SJSA1 (cell line): ENCODE measurements at regions not wholly inside any gene's neighbourhood (a gene's known extent, or its start where the extent isn't known, plus 50 kb on each side); places are given as distances from the start of the nearest gene placed in this dataset.
"Not testable (repeated sequence)": the region's sequence is repeated elsewhere in the genome, so short reads cannot be mapped to it uniquely, and the experiment has no call there.

Experiments
- DNase-seq, 2 experiments: peaks; one replicate each; pipeline ENCODE4 v3.0.0-alpha.2; 2015 to 2020; ENCODE audit warnings: low spot score in 2 of 2, low read depth in 1 of 2
- H3K27ac ChIP-seq: fragments of 250-450 bp; sonication (Bioruptor Pico); 2 replicates; pipeline ENCODE4 v1.5.1; 2020; ENCODE audit warnings: mild to moderate bottlenecking, moderate library complexity
- H3K27me3 ChIP-seq: fragments of 250-450 bp; sonication (Bioruptor Pico); replicated peaks from 2 replicates; pipeline ENCODE4 v1.5.1; 2020; ENCODE audit warnings: mild to moderate bottlenecking, moderate library complexity
- H3K36me3 ChIP-seq: fragments of 250-450 bp; sonication (Bioruptor Pico); 2 replicates; pipeline ENCODE4 v1.5.1; 2020; ENCODE audit warnings: mild to moderate bottlenecking
- H3K4me1 ChIP-seq: fragments of 250-450 bp; sonication (Bioruptor Pico); replicated peaks from 2 replicates; pipeline ENCODE4 v1.6.1; 2021; ENCODE audit warnings: mild to moderate bottlenecking
- H3K4me3 ChIP-seq: fragments of 250-450 bp; sonication (Bioruptor Pico); 2 replicates; pipeline ENCODE4 v1.5.1; 2020; ENCODE audit warnings: mild to moderate bottlenecking
- H3K9me3 ChIP-seq: fragments of 250-450 bp; sonication (Bioruptor Pico); replicated peaks from 2 replicates; pipeline ENCODE4 v1.5.1; 2020; ENCODE audit warnings: mild to moderate bottlenecking

GRCh38 chr20:40955326-40955725 is 73.3 kb upstream of the TOP1 start:
- Histone ChIP-seq H3K4me3 (no peak overlapping the region), H3K4me1 (no peaks in the 10 kb centered on the region), H3K27me3 (no peaks in the 10 kb centered on the region), H3K9me3 (no peaks in the 10 kb centered on the region; the same call in none of the 2 replicates), H3K36me3 (no peaks in the 10 kb centered on the region), H3K27ac (no peak overlapping the region)
- peak in 1 of 2 experiments; percentile 17 for DNase-seq

DNA sequence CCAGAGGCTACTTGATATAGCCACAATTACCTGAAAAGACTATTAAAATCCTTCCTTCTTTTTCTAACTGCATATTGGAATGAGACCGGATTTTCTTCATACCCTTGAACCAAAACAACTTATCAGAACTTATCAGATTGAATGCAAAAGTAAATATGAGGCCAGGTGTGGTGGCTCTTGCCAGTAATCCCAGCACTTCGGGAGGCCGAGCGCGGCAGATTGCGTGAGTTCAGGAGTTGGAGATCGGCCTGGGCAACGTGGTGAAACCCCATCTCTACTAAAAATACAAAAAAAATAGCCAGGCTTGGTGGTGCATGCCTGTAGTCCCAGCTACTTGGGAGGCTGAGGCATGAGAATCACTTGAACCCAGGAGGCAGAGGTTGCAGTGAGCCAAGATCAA is 72.8 kb upstream of the TOP1 start:
- H3K4me3 ChIP-seq, H3K36me3 ChIP-seq, H3K9me3 ChIP-seq, H3K27me3 ChIP-seq, H3K4me1 ChIP-seq, H3K27ac ChIP-seq: not testable (repeated sequence)
- peak in 1 of 2 experiments; percentile 8 for DNase-seq

- no peak overlapping the region for H3K27ac ChIP-seq
- no peaks in the 10 kb centered on the region for H3K4me1 ChIP-seq
- peak in 1 of 2 experiments; percentile 22 for DNase-seq
- H3K9me3 ChIP-seq = no peaks in the 10 kb centered on the region; the same call in none of the 2 replicates
- no peaks in the 10 kb centered on the region for H3K27me3 ChIP-seq
- no peak overlapping the region for H3K4me3 ChIP-seq
- no peaks in the 10 kb centered on the region for H3K36me3 ChIP-seq
Observed at GRCh38 chr20:40956542-40957264, 71.9 kb upstream of the TOP1 start.

DNA sequence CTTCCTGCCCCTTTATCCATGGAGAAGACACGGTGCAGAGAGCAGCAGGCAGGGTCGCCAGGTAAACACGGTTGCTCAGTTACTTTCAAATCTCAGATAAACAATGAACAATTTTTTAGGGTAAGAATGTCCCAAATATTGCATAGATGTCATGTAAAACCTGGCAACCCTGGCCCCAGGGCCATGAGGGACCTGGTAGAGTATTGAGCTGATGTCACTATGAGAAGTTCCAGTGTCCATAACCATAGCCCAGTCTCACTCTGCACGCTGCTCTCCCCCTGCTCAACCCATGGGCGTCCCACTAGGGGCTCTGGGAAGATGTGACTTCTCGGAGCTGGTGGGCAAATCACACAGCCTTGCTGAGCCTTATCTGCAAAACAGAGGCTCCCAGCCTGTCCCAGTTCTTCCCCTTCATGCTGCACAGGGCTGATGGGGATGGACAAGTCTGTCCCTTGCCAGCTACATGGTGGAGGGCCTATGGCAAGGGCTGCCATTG is 71.3 kb upstream of the TOP1 start:
- Histone ChIP-seq H3K9me3 (no peaks in the 10 kb centered on the region; the same call in none of the 2 replicates), H3K27me3 (no peaks in the 10 kb centered on the region), H3K4me3 (no peak overlapping the region), H3K36me3 (no peaks in the 10 kb centered on the region), H3K27ac (no peak overlapping the region), H3K4me1 (no peaks in the 10 kb centered on the region)
- peak in 1 of 2 experiments; percentile 35 for DNase-seq

- Histone ChIP-seq H3K36me3 (no peaks in the 10 kb centered on the region), H3K4me3 (no peak overlapping the region), H3K4me1 (no peaks in the 10 kb centered on the region), H3K9me3 (no peaks in the 10 kb centered on the region; the same call in none of the 2 replicates), H3K27ac (no peak overlapping the region), H3K27me3 (no peaks in the 10 kb centered on the region)
- peak in 1 of 2 experiments; percentile 13 for DNase-seq
Observed at GRCh38 chr20:40958598-40958997, 70.0 kb upstream of the TOP1 start.

DNA sequence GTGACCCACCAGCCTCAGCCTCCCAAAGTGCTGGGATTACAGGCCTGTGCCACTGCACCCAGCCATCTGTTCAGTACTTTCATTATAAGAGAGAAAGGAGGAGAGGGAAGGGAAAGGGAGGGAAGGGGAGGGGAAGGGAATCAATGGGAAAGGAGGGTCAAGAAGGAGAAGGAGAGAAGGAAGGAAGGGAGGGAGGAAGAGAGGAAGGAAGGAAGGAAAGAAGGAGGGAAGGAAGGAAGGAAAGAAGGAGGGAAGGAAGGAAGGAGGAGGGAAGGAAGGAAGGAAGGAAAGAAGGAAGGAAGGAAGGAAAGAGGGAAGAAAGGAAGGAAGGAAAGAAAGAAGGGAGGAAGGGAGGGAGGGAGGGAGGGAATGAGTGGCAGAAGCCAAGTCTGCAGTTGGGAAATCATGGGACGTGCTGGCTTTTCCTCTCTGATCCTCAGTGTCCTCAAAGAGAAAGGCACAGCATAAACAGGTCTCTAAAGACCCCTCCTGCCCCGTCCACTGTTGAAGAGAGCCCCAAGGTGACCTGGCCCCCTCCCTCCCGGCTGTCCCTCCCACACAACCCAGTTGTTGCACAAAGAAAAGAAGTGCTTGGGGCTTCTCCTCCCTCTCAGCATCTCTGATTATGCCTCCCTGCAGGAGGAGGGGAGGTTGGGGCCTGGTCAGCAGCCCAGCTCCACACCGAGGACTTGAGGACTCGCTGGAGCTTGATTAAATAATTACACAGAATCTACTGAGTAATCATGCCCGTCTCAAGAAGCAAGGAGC is 69.1 kb upstream of the TOP1 start:
- Histone ChIP-seq H3K36me3 (no peaks in the 10 kb centered on the region), H3K27me3 (no peaks in the 10 kb centered on the region), H3K4me3 (no peak overlapping the region), H3K9me3 (no peaks in the 10 kb centered on the region; the same call in 1 of the 2 replicates), H3K27ac (no peak overlapping the region), H3K4me1 (no peaks in the 10 kb centered on the region)
- DNase-seq = peak in 1 of 2 experiments; percentile 28

DNA sequence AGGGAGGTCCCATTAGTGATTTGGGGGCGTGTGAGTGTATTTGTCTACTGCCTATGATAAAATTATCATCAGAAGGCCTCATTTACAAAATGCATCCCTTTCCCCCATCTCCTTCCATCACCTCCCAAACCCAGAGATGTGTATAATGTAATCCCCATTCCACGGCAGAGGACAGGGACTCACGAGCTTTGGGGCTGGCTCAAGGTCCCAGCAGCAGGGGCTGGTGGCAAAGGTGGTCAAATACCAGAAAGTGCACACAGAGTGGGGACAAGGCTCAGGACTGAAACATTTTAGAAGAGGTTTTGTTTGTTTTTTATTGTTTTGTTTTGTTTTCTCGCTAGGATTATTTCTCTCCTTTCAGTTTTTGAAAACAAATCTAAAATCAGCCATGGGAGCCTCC is 68.5 kb upstream of the TOP1 start:
- Histone ChIP-seq H3K36me3 (no peaks in the 10 kb centered on the region), H3K27ac (no peak overlapping the region), H3K4me3 (no peak overlapping the region), H3K9me3 (no peaks in the 10 kb centered on the region), H3K27me3 (no peaks in the 10 kb centered on the region), H3K4me1 (no peaks in the 10 kb centered on the region)
- no peak for DNase-seq

DNA sequence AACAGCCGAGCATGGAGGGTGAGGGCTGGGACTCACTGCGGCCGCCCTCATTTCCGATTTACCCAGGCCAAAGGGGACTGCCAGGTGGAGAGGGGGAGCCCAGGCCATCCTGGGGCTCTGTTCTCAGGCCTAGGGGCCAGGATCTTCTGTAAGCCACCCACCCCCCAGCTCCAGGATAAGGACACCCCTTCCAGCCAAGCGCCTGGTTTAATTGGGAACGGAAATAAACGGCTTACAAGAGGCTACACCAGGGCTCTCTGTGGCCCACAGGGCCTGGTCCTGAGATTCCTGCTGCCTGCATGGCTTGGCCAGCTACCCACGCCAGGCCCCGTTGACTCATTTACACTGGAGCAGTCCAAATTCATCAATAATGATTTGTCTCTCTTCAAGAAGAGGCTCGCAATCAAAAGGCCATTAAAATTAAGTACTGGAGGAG is 68.1 kb upstream of the TOP1 start:
- peak in 1 of 2 experiments; percentile 28 for DNase-seq

DNA sequence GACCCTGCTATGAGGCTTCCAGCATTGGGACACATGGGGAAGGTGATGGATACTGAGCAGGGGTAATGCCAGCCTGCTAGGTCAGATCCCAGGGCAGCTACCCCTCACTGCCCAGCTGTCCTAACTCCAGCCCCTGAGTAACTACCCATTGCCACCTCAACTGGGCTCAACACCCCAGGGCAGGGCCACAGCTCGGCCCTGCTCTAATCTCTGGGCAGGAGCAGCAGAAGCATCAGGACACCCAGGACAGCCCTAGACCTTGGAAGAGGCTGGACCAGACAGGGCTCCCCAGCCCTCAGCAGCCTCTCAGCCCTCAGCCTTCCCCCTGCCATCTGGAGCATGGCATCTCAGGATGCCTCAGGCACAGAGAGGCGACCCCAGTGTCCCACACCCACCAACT is 67.4 kb upstream of the TOP1 start:
- Histone ChIP-seq H3K4me1 (no peaks in the 10 kb centered on the region), H3K9me3 (no peaks in the 10 kb centered on the region), H3K4me3 (no peak overlapping the region), H3K27me3 (no peaks in the 10 kb centered on the region), H3K36me3 (no peaks in the 10 kb centered on the region), H3K27ac (no peak overlapping the region)
- peak in 1 of 2 experiments; percentile 24 for DNase-seq

More for the DNA sequence above, 68.1 kb upstream of the TOP1 start:
- no peak overlapping the region for H3K4me3 ChIP-seq
- H3K27ac ChIP-seq = no peak overlapping the region
- H3K36me3 ChIP-seq = no peaks in the 10 kb centered on the region
- no peaks in the 10 kb centered on the region for H3K27me3 ChIP-seq
- no peaks in the 10 kb centered on the region for H3K4me1 ChIP-seq
- no peaks in the 10 kb centered on the region for H3K9me3 ChIP-seq

DNA sequence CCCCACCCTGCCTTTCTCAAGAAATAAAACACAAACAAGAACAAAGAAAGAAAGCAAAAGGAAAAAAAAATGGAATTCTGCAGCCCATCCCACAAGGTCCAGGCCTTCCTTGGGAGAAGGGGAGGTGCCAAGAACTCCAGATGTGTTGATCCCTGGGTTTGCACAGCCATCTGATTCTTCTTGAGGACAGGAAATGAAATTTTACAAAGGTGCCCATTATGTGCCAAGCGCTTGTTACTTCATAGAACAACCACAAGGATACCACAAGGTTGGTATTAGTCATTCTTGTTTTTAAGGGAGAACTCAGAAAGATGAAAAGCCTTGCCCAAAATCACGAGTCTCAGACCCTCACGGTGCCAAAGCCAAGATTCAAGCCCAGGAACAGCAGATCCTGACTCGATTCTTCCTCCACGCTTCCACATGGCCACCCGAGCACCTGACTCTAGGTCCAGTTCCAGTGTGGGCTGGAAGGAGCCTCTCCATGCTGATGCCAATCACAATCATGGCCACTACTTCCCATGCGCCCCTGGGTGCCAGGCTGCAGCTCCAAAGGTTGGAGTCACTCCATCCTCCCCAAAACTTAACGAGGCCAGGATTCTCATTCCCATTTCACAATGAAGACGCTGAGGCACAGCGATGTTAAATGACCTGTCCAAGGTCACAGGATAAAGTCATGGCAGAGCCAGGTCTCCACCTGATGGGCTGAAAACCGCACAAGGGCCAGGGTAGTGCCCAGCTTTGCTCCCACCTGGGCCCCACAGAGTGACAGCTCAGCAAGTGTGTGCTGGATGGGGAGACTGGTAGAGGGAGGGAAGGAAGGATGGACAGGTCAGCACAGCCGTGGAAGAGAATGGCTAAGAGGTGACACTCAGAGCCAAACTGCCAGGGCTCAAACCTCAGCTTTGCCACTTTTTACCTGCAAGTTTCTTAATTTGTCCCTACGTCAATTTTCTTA is 66.7 kb upstream of the TOP1 start:
- H3K27me3 ChIP-seq = no peaks in the 10 kb centered on the region
- H3K36me3 ChIP-seq = no peaks in the 10 kb centered on the region
- H3K4me1 ChIP-seq = no peaks in the 10 kb centered on the region
- no peaks in the 10 kb centered on the region for H3K9me3 ChIP-seq
- no peak overlapping the region for H3K4me3 ChIP-seq
- H3K27ac ChIP-seq = no peak overlapping the region
- DNase-seq = no peak

DNA sequence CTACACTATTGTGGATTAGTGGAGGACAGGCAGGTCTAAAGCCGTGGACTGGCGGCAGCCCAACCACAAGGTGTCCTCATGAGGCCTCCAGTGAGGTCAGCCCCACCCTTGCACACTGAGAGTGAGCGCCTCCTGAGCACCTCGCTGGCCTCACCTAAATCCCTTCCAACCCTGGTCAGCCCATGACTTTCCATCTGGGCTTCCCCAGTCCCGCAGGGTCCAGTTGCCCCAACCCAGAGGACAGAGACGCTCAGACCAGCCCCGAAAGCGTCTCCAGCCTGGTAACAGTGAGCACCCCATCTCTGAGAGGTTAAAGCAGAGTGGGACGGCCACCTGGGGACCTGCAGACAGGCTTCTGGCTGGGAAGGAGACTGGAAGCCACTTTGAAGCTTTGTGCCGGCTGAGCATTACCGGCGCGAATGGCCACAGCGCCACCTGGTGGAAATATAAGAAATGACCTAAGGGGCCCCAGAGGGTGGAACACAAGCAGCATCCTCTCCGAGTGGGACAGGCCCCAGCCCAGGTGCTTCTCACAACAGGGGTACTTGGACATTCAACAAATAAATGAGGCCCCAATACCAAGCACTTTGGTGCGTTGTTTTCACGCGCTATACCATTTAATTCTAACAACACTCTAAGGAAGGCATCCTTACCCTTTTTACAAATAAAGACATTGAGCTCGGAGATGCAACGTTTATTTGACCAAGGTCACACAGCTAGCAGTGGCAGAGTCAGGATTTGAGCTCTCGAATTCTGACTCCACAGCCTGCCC is 65.7 kb upstream of the TOP1 start:
- no peaks in the 10 kb centered on the region for H3K9me3 ChIP-seq
- no peak overlapping the region for H3K27ac ChIP-seq
- no peaks in the 10 kb centered on the region for H3K4me1 ChIP-seq
- no peaks in the 10 kb centered on the region for H3K36me3 ChIP-seq
- H3K27me3 ChIP-seq = no peaks in the 10 kb centered on the region
- no peak overlapping the region for H3K4me3 ChIP-seq
- peak; percentile 44 to 61 for DNase-seq

GRCh38 chr20:40963505-40963845 is 65.1 kb upstream of the TOP1 start:
- no peak for DNase-seq
- Histone ChIP-seq H3K9me3 (no peaks in the 10 kb centered on the region), H3K27ac (no peak overlapping the region), H3K36me3 (no peaks in the 10 kb centered on the region), H3K4me3 (no peak overlapping the region), H3K4me1 (no peaks in the 10 kb centered on the region), H3K27me3 (no peaks in the 10 kb centered on the region)

- Histone ChIP-seq H3K4me3 (no peak overlapping the region), H3K4me1 (peaks cover 4% of the 10 kb centered on the region), H3K27ac (no peak overlapping the region), H3K36me3 (no peaks in the 10 kb centered on the region), H3K9me3 (no peaks in the 10 kb centered on the region), H3K27me3 (no peaks in the 10 kb centered on the region)
- DNase-seq = no peak
Observed at GRCh38 chr20:40965671-40966070, 63.0 kb upstream of the TOP1 start.
